ENCODE measurements at regions not wholly inside any gene's neighbourhood (a gene's known extent, or its start where the extent isn't known, plus 50 kb on each side); places are given as distances from the start of the nearest gene placed in this dataset.

- TF ChIP-seq TOX (CRISPR knock-in tag; IDR thresholded peaks at IDR 0.05; ENCODE audit: borderline replicate concordance) (no peak), OSR1 (CRISPR knock-in tag; IDR thresholded peaks at IDR 0.05) (no peak), GLIS3 (CRISPR knock-in tag; IDR thresholded peaks at IDR 0.05) (no peak), ZNF8 (CRISPR knock-in tag; IDR thresholded peaks at IDR 0.05) (no peak)
These were observed 60.5 kb upstream of the TBX20 start (continued) for GRCh38 chr7:35314354-35314753.

GRCh38 chr7:35313575-35313974 lies 59.7 kb upstream of the TBX20 start:
- TF ChIP-seq CSRNP3 (CRISPR knock-in tag; IDR thresholded peaks at IDR 0.05) (no peak), ZFP3 (CRISPR knock-in tag; IDR thresholded peaks at IDR 0.05) (no peak), ZC3H10 (CRISPR knock-in tag; IDR thresholded peaks at IDR 0.05) (no peak), ZNF565 (CRISPR knock-in tag; conservative IDR thresholded peaks at IDR 0.05; ENCODE audit: low read depth) (no peak), ISL1 (CRISPR knock-in tag; IDR thresholded peaks at IDR 0.05) (no peak), ZNF8 (CRISPR knock-in tag; IDR thresholded peaks at IDR 0.05) (no peak), TSHZ2 (CRISPR knock-in tag; IDR thresholded peaks at IDR 0.05) (no peak), ESRRG (CRISPR knock-in tag; IDR thresholded peaks at IDR 0.05) (no peak), TOX (CRISPR knock-in tag; IDR thresholded peaks at IDR 0.05; ENCODE audit: borderline replicate concordance) (no peak), CREB5 (CRISPR knock-in tag; IDR thresholded peaks at IDR 0.05; ENCODE audit: low read depth) (no peak), OSR1 (CRISPR knock-in tag; IDR thresholded peaks at IDR 0.05) (no peak)
- no peak for ATAC-seq
